Thyroid gland (tissue), 4 donors: ENCODE measurements at regions not wholly inside any gene's neighbourhood (a gene's known extent, or its start where the extent isn't known, plus 50 kb on each side); places are given as distances from the start of the nearest gene placed in this dataset.

Experiments used
- DNase-seq, 2 donors: peaks; one replicate each; pipeline ENCODE4 v3.0.0-alpha.2; 2019
- H3K27ac ChIP-seq, 3 donors: fragments of 200-600 bp; sonication (generic); 1 replicate in 2 of 3; 2 replicates in 1 of 3; pipeline ENCODE4 v1.5.1; 2016 to 2019; ENCODE audit warnings: mild to moderate bottlenecking in 1 of 3, moderate library complexity in 1 of 3
- H3K27me3 ChIP-seq: fragments of 200-600 bp; sonication (generic); one replicate; pipeline ENCODE4 v1.5.1; 2019
- H3K36me3 ChIP-seq, 2 donors: fragments of 200-600 bp; sonication (generic); one replicate each; pipeline ENCODE4 v1.5.1; 2016 to 2019
- H3K4me1 ChIP-seq, 2 donors: fragments of 200-600 bp; sonication (generic); one replicate each; pipeline ENCODE4 v1.5.1; 2017 to 2019
- H3K4me3 ChIP-seq, 3 donors: fragments of 200-600 bp; sonication (generic); replicated peaks in 1 of 3; 1 replicate in 2 of 3; 2 replicates in 1 of 3; pipeline ENCODE4 v1.5.1; 2016; ENCODE audit warnings: mild to moderate bottlenecking in 1 of 3
- H3K9me3 ChIP-seq: fragments of 200-600 bp; sonication (generic); one replicate; pipeline ENCODE4 v1.5.1; 2017
- CTCF ChIP-seq, 6 experiments: fragments of 200-600 bp in 3 of 6; fragments of 450-650 bp in 3 of 6; sonication (generic) in 3 of 6; IDR thresholded peaks; one replicate each; pipeline ENCODE4 v1.5.1; 2016 to 2019; ENCODE audit warnings: antibody characterized with exemption in 6 of 6, mild to moderate bottlenecking in 2 of 6, inconsistent platforms in 1 of 6, moderate library complexity in 1 of 6
- POLR2A ChIP-seq, 2 donors: fragments of 450-650 bp; IDR thresholded peaks; one replicate each; pipeline ENCODE4 v1.6.1; 2017; ENCODE audit warnings: antibody characterized with exemption in 2 of 2, mild to moderate bottlenecking in 2 of 2, moderate library complexity in 1 of 2
- WGBS, 2 donors: methylation state at CpG; one replicate each; pipeline ENCODE4 v1.1.5; 2017; 5-methylcytosine and 5-hydroxymethylcytosine counted together
- intact Hi-C: fragments of 100-400 bp; cut with DNase I; formaldehyde crosslinking; loops from one replicate; pipeline ENCODE4 v1.15.1; 2023

- H3K4me3 ChIP-seq: no peak overlapping the region
- intact Hi-C loops: no loop called here
- no peak for DNase-seq
- no peaks in the 10 kb centered on the region for H3K36me3 ChIP-seq
- no peaks in the 10 kb centered on the region for H3K9me3 ChIP-seq
- no peaks in the 10 kb centered on the region for H3K27me3 ChIP-seq
- H3K4me1 ChIP-seq: no peaks in the 10 kb centered on the region
- 78 to 81% methylated on average over 8 to 10 of the region's 10 CpGs for WGBS, 2 donors
- no peak for TF ChIP-seq POLR2A (IDR thresholded peaks at IDR 0.05)
- no peak for TF ChIP-seq CTCF (IDR thresholded peaks at IDR 0.05)
- no peak overlapping the region for H3K27ac ChIP-seq
These were observed 216.6 kb downstream of the TLE1 start for GRCh38 chr9:81472701-81473100.

- no peak overlapping the region for H3K27ac ChIP-seq
- H3K36me3 ChIP-seq: no peaks in the 10 kb centered on the region
- H3K4me1 ChIP-seq: no peaks in the 10 kb centered on the region
- no peak for DNase-seq
- no peaks in the 10 kb centered on the region for H3K9me3 ChIP-seq
- TF ChIP-seq CTCF (IDR thresholded peaks at IDR 0.05): no peak
- no peak for TF ChIP-seq POLR2A (IDR thresholded peaks at IDR 0.05)
- 67 to 73% methylated on average over 3 of the region's 3 CpGs for WGBS, 2 donors
- H3K4me3 ChIP-seq: no peak overlapping the region
- intact Hi-C loops: no loop called here
- H3K27me3 ChIP-seq: no peaks in the 10 kb centered on the region
These were observed 218.5 kb downstream of the TLE1 start for GRCh38 chr9:81470864-81471263.

- Histone ChIP-seq H3K9me3 (no peaks in the 10 kb centered on the region), H3K27ac (no peak overlapping the region), H3K36me3 (no peaks in the 10 kb centered on the region), H3K27me3 (no peaks in the 10 kb centered on the region), H3K4me1 (no peaks in the 10 kb centered on the region), H3K4me3 (no peak overlapping the region)
- no peak for DNase-seq
- WGBS, 2 donors: 74 to 79% methylated on average over 1 of the region's 1 CpG
- intact Hi-C loops: no loop called here
- TF ChIP-seq CTCF (IDR thresholded peaks at IDR 0.05): no peak
- TF ChIP-seq POLR2A (IDR thresholded peaks at IDR 0.05): no peak
These were observed 221.2 kb downstream of the TLE1 start for GRCh38 chr9:81468084-81468595.

GRCh38 chr9:81466981-81467380 is 222.4 kb downstream of the TLE1 start:
- WGBS, 2 donors: 91 to 93% methylated on average over 5 of the region's 5 CpGs
- no peak for DNase-seq
- Histone ChIP-seq H3K36me3 (no peaks in the 10 kb centered on the region), H3K27me3 (no peaks in the 10 kb centered on the region), H3K27ac (no peak overlapping the region), H3K4me3 (no peak overlapping the region), H3K9me3 (no peaks in the 10 kb centered on the region), H3K4me1 (no peaks in the 10 kb centered on the region)
- intact Hi-C loops: no loop called here
- no peak for TF ChIP-seq POLR2A (IDR thresholded peaks at IDR 0.05)
- TF ChIP-seq CTCF (IDR thresholded peaks at IDR 0.05): no peak

- WGBS, 2 donors: 83 to 87% methylated on average over 6 of the region's 6 CpGs
- Histone ChIP-seq H3K4me1 (no peaks in the 10 kb centered on the region), H3K36me3 (no peaks in the 10 kb centered on the region), H3K27me3 (no peaks in the 10 kb centered on the region), H3K4me3 (no peak overlapping the region), H3K9me3 (no peaks in the 10 kb centered on the region), H3K27ac (no peak overlapping the region)
- intact Hi-C loops: no loop called here
- no peak for TF ChIP-seq CTCF (IDR thresholded peaks at IDR 0.05)
- no peak for TF ChIP-seq POLR2A (IDR thresholded peaks at IDR 0.05)
- no peak for DNase-seq
These were observed 223.8 kb downstream of the TLE1 start for GRCh38 chr9:81465468-81466011.
